ENCODE measurements at regions not wholly inside any gene's neighbourhood (a gene's known extent, or its start where the extent isn't known, plus 50 kb on each side); places are given as distances from the start of the nearest gene placed in this dataset.

GRCh38 chr2:220127311-220127710 is 499.9 kb downstream of the SLC4A3 start:
- no peak for TF ChIP-seq POLR2A (IDR thresholded peaks at IDR 0.05)
- TF ChIP-seq CTCF (IDR thresholded peaks at IDR 0.05) = no peak
